OCI-M1 (cell line): ENCODE measurements at regions not wholly inside any gene's neighbourhood (a gene's known extent, or its start where the extent isn't known, plus 50 kb on each side); places are given as distances from the start of the nearest gene placed in this dataset.

Experiments
- DNase-seq: peaks from one replicate; lab custom pipeline; 2025; lab: John Stamatoyannopoulos, UW

DNA sequence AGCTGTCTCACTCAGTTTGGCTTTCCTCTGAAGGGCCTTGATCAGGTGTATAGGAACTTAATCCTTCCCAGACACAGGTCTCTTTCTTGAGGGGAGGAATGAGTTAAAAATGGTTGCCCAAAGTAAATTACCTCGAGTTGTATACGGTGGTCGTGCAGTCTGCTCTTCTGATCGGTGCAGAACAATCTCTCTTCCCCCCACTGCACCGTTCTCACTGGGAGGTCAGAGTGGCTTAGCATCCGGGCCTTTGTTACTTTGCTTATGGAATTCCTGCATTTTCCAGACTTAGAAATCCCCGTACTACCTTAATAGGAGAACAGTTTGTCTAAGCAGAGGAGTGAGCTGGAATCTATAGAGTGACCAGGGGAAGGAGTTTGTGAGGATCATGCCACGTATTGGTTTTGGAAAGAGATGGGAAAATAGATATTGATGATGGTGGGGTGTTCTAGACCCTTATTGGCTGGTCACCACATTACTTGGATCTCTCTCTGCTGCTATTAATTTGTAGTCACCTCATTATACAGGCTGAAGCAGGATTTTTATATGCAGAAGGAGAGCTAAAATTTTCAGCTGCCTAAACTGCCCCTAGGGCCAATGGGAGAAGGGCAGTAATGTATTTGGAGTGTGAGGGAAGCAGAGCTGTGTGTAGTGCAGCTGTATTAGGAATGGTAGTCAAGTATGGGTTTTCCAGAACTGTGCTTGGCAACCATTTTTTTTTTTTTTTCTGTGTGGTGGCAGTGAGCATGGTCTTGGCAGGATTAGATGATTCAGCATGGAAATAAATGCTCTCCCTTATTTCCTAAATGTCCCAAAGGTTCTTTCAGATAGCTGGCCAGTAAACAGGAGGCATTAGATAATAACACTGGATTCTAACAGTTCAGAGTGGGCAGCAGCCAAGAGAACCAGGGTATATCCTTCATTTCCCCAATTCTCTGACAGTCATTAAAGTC, 81.5 kb downstream of the NDUFS5 start:
- no peak for DNase-seq

DNA sequence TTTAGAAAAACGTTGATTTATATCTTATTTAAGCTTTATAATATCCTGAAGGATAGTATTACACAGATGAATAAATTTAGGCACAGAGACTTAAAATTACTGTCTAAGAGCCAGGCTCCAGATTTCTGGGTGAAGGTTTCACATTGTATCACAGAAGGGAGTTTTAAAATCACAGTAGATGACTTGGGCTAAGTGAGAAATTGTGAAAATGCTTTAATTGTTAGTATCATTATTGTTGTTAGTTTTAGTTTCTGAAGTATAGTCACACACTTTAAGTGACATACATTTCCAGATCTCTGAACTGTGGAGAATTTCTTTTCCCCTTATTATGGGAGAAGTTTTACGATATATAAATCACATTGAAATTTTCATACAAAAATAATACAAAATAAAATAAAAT, 83.5 kb downstream of the NDUFS5 start:
- DNase-seq, result no peak

DNA sequence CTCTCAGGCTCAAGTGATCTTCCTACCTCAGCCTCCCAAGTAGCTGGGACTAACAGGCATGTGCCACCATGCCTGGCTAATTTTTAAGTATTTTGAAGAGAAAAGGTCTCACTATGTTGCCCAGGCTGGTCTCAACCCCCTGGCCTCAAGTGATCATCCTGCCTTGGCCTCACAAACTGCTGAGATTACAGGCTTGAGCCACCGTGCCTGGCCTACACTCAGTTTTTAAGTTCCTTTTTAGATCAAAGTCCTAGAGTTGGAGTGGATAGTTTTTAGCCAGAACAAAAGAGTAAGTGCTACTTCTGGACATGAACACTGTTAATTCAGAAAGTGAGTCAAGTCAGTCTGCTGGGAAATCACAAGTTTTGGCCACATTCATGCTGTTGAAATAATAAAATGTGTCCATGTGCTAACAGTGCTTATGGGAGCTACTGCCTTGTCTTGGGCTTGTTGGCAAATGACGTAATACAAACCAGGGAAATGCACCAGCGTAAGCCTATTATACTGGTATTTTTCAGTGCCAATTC, 84.2 kb downstream of the NDUFS5 start:
- no peak for DNase-seq

DNA sequence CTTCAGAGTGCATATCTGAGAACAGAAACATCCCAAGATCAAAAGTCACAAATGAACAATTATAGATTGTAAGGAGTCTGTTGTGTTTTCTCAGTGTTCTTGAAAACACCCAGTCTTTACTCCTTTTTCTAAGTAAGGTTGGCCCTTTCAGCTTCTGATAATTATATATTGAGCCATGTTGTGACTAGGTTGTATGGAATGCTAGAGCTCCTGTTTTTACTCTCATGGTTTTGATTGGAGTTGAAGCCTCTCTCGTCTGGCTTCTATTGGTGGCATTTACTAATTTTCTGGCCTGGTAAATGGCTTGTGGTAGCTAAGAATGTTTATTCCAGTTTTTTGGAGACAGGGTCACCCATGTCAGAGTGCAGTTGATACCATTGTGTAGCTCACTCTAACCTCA, 84.7 kb downstream of the NDUFS5 start:
- no peak for DNase-seq

- DNase-seq, result no peak
Observed at GRCh38 chr1:39113109-39113743, 87.1 kb downstream of the NDUFS5 start.

DNA sequence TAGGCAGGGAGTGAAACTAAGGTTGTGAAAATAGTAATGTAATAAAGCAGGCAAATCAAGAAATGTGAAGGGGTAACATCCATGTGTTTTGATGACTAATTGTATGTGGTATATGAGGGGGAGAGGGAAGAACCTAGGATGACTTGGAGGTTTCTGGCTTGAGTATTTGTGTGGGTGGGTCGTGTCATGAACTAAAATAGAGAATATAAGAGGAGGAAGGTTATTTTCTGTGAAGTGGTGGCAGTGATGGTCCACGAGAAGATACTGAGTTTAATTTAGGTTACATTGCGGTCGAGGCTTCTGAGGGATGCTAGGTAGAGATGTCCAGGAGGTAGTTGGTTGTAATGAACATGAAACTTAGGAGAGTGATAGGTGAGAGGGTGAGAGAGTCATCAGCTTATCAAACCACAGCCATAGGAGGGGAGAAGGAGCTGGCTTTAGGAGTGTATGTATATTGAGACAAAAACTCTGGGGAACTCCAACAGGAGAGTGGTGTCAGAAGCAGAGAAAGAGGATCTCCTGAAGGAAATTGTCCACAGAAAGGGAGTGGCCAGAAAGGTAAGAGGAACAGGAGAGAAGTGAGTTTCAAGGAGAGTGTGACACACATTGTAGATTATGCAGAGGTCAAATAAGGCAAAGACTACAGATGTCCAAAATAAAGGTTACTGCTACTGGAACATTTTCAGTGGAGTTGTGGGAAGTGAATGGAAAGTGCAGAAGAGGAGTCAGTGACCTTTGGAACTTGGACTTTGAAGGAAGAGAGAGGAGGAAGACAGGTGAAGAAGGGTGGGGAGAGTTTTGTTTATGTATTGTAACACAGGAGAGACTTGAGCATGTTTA, 89.0 kb upstream of the MACF1 start:
- peak; percentile 51 for DNase-seq

GRCh38 chr1:39116116-39116607, 88.3 kb upstream of the MACF1 start:
- DNase-seq, result no peak

DNA sequence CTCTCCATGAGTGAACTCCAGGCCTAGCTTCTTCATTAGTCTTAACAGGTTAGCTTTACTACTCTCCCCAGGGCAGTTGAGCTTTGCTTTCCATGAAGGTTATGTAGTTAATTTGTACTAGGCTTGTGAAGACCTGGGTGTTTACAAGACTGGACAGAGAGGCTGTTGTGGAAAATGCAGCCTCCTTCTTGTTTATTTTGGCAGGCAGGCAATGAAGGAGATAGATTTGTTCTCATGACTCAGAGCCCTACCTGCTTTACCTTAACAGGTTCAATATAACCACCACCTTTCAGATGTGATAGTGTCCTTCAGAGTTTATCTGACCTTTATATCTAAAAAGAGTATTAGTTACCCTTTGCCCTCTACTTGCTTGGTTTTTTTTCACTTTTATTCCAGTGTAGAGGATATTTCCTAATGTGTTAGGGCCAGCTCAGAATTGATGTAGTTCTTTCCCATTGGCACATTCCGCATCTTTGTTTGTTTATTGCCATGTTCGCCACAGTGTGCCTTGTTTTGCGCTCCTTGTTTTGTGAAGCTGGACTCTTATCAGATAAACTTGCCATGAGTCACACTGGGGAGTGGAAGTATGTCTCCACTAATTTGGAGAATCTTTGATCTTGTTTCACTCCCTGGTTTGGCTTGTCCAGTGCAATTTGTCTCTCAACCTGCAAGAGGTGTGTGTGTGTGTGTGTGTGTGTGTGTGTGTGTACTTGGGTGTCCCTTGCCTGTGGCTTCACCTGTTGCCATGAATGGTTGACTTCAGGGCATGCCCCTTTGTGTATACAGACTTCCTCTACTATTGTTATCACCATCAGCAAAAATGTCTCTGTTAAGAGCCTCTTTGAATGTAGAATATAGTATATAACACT, 87.4 kb upstream of the MACF1 start:
- DNase-seq, result peak; percentile 52

DNA sequence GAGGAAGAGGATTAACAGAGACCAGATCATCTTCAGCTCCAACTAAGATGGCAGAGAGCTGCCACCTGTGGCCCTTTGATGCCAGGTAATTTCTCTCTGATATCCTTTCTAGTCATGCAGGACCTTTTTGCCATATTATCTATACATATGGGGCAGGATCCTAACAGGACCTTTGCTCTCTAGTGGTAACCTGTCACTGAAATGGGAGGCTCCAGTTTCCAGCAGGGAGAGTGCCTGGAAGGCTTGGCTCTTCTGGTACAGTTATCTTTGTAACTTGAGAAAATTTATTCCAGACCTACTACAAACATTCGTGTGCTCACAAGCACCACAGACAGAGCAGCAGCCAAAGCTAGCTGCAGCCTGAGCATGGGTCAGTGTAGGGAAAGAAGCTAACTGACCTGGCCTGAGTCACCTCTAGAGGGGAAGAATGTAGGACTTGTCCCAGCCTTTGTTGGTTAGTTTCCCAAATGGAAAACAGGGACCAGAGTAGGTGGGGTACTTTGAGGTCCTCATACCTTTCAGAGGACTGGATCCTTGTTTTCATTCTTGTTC, 86.5 kb upstream of the MACF1 start:
- no peak for DNase-seq

GRCh38 chr1:39122056-39122455, 82.4 kb upstream of the MACF1 start:
- DNase-seq, result no peak

GRCh38 chr1:39124282-39124681, 80.2 kb upstream of the MACF1 start:
- DNase-seq, result no peak

GRCh38 chr1:39127513-39127912, 77.0 kb upstream of the MACF1 start:
- DNase-seq, result no peak

GRCh38 chr1:39128126-39128525, 76.4 kb upstream of the MACF1 start:
- DNase-seq, result no peak

GRCh38 chr1:39128959-39129358, 75.5 kb upstream of the MACF1 start:
- no peak for DNase-seq

DNA sequence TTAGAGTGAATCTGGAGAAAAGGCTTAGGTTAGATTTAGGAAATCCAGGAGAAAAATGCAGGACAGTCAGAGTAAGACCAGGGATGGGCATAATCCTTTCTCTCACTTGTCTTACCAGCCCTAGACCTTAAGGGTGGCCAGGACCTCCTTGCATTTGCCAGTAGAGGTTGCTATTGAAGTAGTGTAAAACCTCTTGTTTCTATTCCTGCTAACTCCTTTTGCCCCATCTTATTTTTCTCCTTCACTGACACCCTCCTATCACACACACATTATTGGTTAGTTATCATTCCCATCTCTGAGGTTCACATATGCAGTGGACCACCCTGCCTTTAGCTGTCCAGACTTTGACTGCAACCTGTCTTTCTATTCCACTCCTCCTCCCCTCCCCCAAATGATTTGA, 75.0 kb upstream of the MACF1 start:
- DNase-seq, result peak; percentile 57

GRCh38 chr1:39130325-39130724, 74.2 kb upstream of the MACF1 start:
- peak; percentile 18 for DNase-seq

- DNase-seq, result no peak
Observed at GRCh38 chr1:39131940-39132339, 72.6 kb upstream of the MACF1 start.

DNA sequence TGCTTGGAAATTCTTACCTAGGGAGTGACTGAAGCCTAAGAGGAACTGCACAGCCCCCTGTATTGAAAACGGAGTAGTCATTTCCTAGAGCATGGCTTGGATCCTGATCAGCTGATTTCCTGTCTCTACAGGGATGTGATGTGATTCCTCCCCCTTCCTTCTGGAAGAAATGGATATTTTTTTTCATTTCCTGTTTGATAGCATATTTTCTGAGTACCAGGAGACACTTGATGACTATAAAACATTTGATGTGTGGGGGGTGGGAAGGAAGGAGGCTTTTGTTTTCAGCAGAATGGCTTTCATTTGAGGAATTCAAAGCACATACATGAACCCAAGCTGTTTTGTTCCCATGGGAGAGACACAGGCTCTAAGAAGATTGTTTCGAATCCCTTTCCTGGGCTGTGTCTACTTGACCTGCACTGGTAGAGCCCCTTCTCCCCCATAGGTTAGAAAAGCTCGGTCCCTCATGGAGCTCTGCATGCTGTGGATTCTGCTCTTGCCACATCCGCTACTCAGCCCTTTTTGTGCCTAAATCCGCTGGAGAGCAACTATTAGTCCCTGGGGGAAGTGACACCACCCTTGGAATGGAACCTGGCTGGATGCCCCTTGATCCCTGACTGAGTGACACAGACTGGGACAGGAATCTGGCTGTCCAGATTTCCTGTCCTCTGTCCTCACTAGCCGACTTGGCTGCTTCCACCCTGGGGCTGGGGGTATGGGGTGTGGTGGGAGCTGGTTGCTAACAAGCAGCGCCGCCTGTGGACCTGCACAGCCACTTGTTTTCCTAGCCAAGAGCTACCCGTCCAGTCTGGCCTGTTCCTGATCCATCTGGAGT, 71.8 kb upstream of the MACF1 start:
- DNase-seq, result no peak

DNA sequence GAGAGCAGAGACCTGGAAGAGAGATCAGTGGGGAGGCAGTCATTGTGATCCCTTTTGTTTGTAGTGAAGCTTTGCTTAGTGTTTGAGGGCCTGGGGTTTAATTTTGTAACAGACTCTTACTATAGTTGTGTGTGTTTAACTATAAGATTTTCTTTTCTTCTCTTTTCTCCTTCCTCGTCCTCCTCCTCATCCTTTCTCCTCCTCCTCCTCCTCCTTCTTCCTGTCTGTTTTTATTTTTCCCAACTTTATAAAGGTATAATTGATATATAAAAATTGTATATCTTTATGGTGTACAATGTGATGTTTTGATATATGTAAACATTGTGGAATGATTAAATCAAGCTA, 71.2 kb upstream of the MACF1 start:
- DNase-seq, result no peak

- DNase-seq, result no peak
Observed at GRCh38 chr1:39134768-39135333, 69.6 kb upstream of the MACF1 start.
